ENCODE measurements at regions not wholly inside any gene's neighbourhood (a gene's known extent, or its start where the extent isn't known, plus 50 kb on each side); places are given as distances from the start of the nearest gene placed in this dataset.
A peak's percentile ranks its signal among the peaks of the same experiment; 100 is the strongest.
"Not testable (repeated sequence)": the region's sequence is repeated elsewhere in the genome, so short reads cannot be mapped to it uniquely, and the experiment has no call there.

GRCh38 chr7:36040679-36041078 is 112.4 kb upstream of the EEPD1 start:
- DNase-seq = no peak

GRCh38 chr7:36044101-36044892 is 108.8 kb upstream of the EEPD1 start:
- DNase-seq = no peak

GRCh38 chr7:36045326-36045725 is 107.7 kb upstream of the EEPD1 start:
- no peak for DNase-seq

GRCh38 chr7:36045830-36046341 is 107.2 kb upstream of the EEPD1 start:
- DNase-seq = no peak

GRCh38 chr7:36047091-36047658 is 105.9 kb upstream of the EEPD1 start:
- peak; percentile 11 for DNase-seq

- no peak for DNase-seq
These were observed 104.7 kb upstream of the EEPD1 start for GRCh38 chr7:36048141-36048901.

GRCh38 chr7:36048902-36049240 is 104.2 kb upstream of the EEPD1 start:
- DNase-seq = no peak

GRCh38 chr7:36051501-36051900 is 101.6 kb upstream of the EEPD1 start:
- no peak for DNase-seq

- no peak for DNase-seq
These were observed 99.5 kb upstream of the EEPD1 start for GRCh38 chr7:36053589-36053988.

- DNase-seq = no peak
These were observed 98.4 kb upstream of the EEPD1 start for GRCh38 chr7:36054637-36055036.

- DNase-seq = no peak
These were observed 97.8 kb upstream of the EEPD1 start for GRCh38 chr7:36055207-36055606.

GRCh38 chr7:36057323-36057722 is 95.7 kb upstream of the EEPD1 start:
- peak; percentile 22 for DNase-seq

- no peak for DNase-seq
These were observed 94.9 kb upstream of the EEPD1 start for GRCh38 chr7:36058020-36058592.

- DNase-seq = not testable (repeated sequence)
These were observed 92.7 kb upstream of the EEPD1 start for GRCh38 chr7:36060388-36060787.

GRCh38 chr7:36062154-36062815 is 90.8 kb upstream of the EEPD1 start:
- no peak for DNase-seq

GRCh38 chr7:36064676-36065075 is 88.4 kb upstream of the EEPD1 start:
- DNase-seq = no peak

- DNase-seq = not testable (repeated sequence)
These were observed 87.3 kb upstream of the EEPD1 start for GRCh38 chr7:36065563-36066342.

GRCh38 chr7:36066343-36066664 is 86.8 kb upstream of the EEPD1 start:
- DNase-seq = no peak

GRCh38 chr7:36070230-36070629 is 82.8 kb upstream of the EEPD1 start:
- DNase-seq = no peak

- no peak for DNase-seq
These were observed 81.4 kb upstream of the EEPD1 start for GRCh38 chr7:36071605-36072004.

- no peak for DNase-seq
These were observed 80.4 kb upstream of the EEPD1 start for GRCh38 chr7:36072620-36073019.

- no peak for DNase-seq
These were observed 77.5 kb upstream of the EEPD1 start for GRCh38 chr7:36075561-36075960.
